OCI-LY1 (cell line): ENCODE measurements at regions not wholly inside any gene's neighbourhood (a gene's known extent, or its start where the extent isn't known, plus 50 kb on each side); places are given as distances from the start of the nearest gene placed in this dataset.

Experiments used
- EZH2 ChIP-seq: fragments of 200-600 bp; sonication (generic), shearing (Covaris generic); IDR thresholded peaks from 2 replicates; pipeline ENCODE4 v1.8.0; 2017; ENCODE audit warnings: borderline replicate concordance, mixed run types, mild to moderate bottlenecking, antibody characterized with exemption, low read length, moderate library complexity, mixed read lengths
- TF ChIP-seq, protein P1 (sequence below): fragments of 200-600 bp; sonication (generic), shearing (Covaris generic); IDR thresholded peaks from 2 replicates; pipeline ENCODE4 v1.5.1; 2017; ENCODE audit warnings: mild to moderate bottlenecking, antibody characterized with exemption, low read length, moderate library complexity, mixed read lengths

DNA sequence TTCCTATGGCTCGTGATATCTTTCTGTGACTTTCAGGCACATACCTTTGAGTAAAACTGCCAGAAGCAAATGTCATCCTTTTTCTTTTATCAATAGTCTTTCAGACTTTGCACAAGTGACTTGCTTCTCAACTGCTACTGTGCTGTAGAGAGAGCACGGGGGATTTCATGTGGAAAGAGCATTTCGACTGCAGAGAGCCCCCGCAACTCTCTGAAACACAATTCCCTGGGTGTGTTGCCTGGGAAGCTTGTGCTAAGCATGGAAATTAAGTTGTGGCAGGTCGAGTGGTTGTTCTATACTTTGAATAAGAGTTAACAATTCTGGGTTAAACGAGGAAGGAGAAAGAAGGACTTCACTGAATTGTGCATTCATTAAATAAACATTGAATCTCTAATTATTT is 659.1 kb downstream of the TDRD15 start:
- TF ChIP-seq, protein P1, sequence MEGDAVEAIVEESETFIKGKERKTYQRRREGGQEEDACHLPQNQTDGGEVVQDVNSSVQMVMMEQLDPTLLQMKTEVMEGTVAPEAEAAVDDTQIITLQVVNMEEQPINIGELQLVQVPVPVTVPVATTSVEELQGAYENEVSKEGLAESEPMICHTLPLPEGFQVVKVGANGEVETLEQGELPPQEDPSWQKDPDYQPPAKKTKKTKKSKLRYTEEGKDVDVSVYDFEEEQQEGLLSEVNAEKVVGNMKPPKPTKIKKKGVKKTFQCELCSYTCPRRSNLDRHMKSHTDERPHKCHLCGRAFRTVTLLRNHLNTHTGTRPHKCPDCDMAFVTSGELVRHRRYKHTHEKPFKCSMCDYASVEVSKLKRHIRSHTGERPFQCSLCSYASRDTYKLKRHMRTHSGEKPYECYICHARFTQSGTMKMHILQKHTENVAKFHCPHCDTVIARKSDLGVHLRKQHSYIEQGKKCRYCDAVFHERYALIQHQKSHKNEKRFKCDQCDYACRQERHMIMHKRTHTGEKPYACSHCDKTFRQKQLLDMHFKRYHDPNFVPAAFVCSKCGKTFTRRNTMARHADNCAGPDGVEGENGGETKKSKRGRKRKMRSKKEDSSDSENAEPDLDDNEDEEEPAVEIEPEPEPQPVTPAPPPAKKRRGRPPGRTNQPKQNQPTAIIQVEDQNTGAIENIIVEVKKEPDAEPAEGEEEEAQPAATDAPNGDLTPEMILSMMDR = no peak
- TF ChIP-seq EZH2 = no peak
